ENCODE measurements at regions not wholly inside any gene's neighbourhood (a gene's known extent, or its start where the extent isn't known, plus 50 kb on each side); places are given as distances from the start of the nearest gene placed in this dataset.

DNA sequence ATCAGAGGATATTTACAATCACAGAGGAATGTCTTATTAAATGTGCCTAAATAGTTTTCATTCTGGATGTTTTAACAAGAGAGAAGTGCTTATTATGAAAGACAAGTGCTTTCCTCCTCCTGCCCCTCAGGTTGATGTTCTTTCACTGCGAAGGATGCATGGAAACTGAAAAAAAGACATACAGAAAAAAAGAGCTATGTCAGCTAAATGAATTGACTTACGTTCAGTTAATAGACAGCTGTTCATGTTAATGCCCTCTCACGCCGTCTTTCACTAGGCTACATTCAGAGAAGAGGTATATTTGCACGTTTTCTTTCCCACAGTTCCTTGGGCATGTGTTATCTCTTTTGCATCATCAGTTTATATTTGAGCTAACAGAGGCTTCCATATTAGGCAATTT, 821.8 kb upstream of the PCDH9 start:
- Histone ChIP-seq H3K79me2 (ENCODE audit: control insufficient read depth, insufficient read depth, low read length) (no peaks in the 10 kb centered on the region), H2AFZ (ENCODE audit: control insufficient read depth, low read length) (no peak overlapping the region), H3K9ac (ENCODE audit: control insufficient read depth, extremely low read depth, insufficient read depth, low read length) (no peak overlapping the region), H3K4me1 (ENCODE audit: control insufficient read depth, extremely low read depth, insufficient read depth, low read length) (no peaks in the 10 kb centered on the region), H3K36me3 (ENCODE audit: control insufficient read depth in 2 of 2, extremely low read depth in 1 of 2, insufficient read depth in 2 of 2, low read length in 2 of 2) (no peaks in the 10 kb centered on the region), H3K4me3 (ENCODE audit: control insufficient read depth in 2 of 3, extremely low read depth in 1 of 3, insufficient read depth in 2 of 3, low read depth in 1 of 3, low read length in 3 of 3) (no peak overlapping the region), H3K4me2 (ENCODE audit: control insufficient read depth, extremely low read depth, insufficient read depth, low read depth, low read length) (no peak overlapping the region), H4K20me1 (ENCODE audit: control insufficient read depth, extremely low read depth, insufficient read depth, low read length) (no peaks in the 10 kb centered on the region), H3K27ac (ENCODE audit: control insufficient read depth, insufficient read depth, low read length) (no peak overlapping the region), H3K9me1 (ENCODE audit: control insufficient read depth, extremely low read depth, insufficient read depth, low read length) (no peaks in the 10 kb centered on the region), H3K27me3 (ENCODE audit: control insufficient read depth, extremely low read depth, insufficient read depth, low read length) (no peaks in the 10 kb centered on the region), H3K9me3 (ENCODE audit: control insufficient read depth, low read depth, low read length) (no peaks in the 10 kb centered on the region)
- dilution Hi-C loops (cut with MboI; ENCODE audit: extremely low pct_ligation_motif_present, low sequenced_read_pairs), result no loop called here
- DNase-seq (ENCODE audit: low read depth, low spot score), result no peak
- no peak for TF ChIP-seq EZH2 (IDR thresholded peaks at IDR 0.05; ENCODE audit: low read length)
- TF ChIP-seq, protein P1, sequence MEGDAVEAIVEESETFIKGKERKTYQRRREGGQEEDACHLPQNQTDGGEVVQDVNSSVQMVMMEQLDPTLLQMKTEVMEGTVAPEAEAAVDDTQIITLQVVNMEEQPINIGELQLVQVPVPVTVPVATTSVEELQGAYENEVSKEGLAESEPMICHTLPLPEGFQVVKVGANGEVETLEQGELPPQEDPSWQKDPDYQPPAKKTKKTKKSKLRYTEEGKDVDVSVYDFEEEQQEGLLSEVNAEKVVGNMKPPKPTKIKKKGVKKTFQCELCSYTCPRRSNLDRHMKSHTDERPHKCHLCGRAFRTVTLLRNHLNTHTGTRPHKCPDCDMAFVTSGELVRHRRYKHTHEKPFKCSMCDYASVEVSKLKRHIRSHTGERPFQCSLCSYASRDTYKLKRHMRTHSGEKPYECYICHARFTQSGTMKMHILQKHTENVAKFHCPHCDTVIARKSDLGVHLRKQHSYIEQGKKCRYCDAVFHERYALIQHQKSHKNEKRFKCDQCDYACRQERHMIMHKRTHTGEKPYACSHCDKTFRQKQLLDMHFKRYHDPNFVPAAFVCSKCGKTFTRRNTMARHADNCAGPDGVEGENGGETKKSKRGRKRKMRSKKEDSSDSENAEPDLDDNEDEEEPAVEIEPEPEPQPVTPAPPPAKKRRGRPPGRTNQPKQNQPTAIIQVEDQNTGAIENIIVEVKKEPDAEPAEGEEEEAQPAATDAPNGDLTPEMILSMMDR (optimal IDR thresholded peaks at IDR 0.05 in 1 of 3, IDR thresholded peaks at IDR 0.05 in 1 of 3, conservative IDR thresholded peaks at IDR 0.05 in 1 of 3; ENCODE audit: extremely low read depth in 1 of 3, insufficient read depth in 2 of 3, low read length in 3 of 3), result no peak
- FAIRE-seq, result no peak

DNA sequence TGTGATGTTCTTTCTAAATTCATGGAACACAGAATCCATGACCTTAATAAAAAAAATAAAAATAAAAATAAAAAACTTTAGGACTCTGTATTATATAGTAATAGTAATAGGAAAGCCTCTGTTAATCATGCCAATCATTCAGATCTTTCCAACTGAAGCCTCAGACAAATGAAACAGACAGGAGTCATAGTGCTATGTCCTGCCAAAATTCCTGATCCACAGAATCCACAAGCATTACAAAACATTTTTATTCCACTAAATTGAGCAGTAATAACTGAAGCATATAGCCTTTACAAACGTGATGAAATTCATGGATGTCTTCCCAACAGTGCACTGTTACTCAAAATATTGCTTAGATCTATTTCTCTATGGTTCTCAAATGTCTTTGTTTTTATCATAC, 820.6 kb upstream of the PCDH9 start:
- no peaks in the 10 kb centered on the region for H3K27me3 ChIP-seq (ENCODE audit: control insufficient read depth, extremely low read depth, insufficient read depth, low read length)
- H3K27ac ChIP-seq (ENCODE audit: control insufficient read depth, insufficient read depth, low read length), result no peak overlapping the region
- FAIRE-seq, result no peak
- H3K9ac ChIP-seq (ENCODE audit: control insufficient read depth, extremely low read depth, insufficient read depth, low read length), result no peak overlapping the region
- H3K4me1 ChIP-seq (ENCODE audit: control insufficient read depth, extremely low read depth, insufficient read depth, low read length), result no peaks in the 10 kb centered on the region
- no peaks in the 10 kb centered on the region for H3K9me3 ChIP-seq (ENCODE audit: control insufficient read depth, low read depth, low read length)
- H2AFZ ChIP-seq (ENCODE audit: control insufficient read depth, low read length), result no peak overlapping the region
- no peaks in the 10 kb centered on the region for H4K20me1 ChIP-seq (ENCODE audit: control insufficient read depth, extremely low read depth, insufficient read depth, low read length)
- no peaks in the 10 kb centered on the region for H3K9me1 ChIP-seq (ENCODE audit: control insufficient read depth, extremely low read depth, insufficient read depth, low read length)
- dilution Hi-C loops (cut with MboI; ENCODE audit: extremely low pct_ligation_motif_present, low sequenced_read_pairs), result no loop called here
- TF ChIP-seq, protein P1 (optimal IDR thresholded peaks at IDR 0.05 in 1 of 3, IDR thresholded peaks at IDR 0.05 in 1 of 3, conservative IDR thresholded peaks at IDR 0.05 in 1 of 3; ENCODE audit: extremely low read depth in 1 of 3, insufficient read depth in 2 of 3, low read length in 3 of 3), result no peak
- no peak for TF ChIP-seq EZH2 (IDR thresholded peaks at IDR 0.05; ENCODE audit: low read length)
- H3K4me2 ChIP-seq (ENCODE audit: control insufficient read depth, extremely low read depth, insufficient read depth, low read depth, low read length), result no peak overlapping the region
- DNase-seq (ENCODE audit: low read depth, low spot score), result no peak
- H3K4me3 ChIP-seq (ENCODE audit: control insufficient read depth in 2 of 3, extremely low read depth in 1 of 3, insufficient read depth in 2 of 3, low read depth in 1 of 3, low read length in 3 of 3), result no peak overlapping the region
- no peaks in the 10 kb centered on the region for H3K36me3 ChIP-seq (ENCODE audit: control insufficient read depth in 2 of 2, extremely low read depth in 1 of 2, insufficient read depth in 2 of 2, low read length in 2 of 2)
- H3K79me2 ChIP-seq (ENCODE audit: control insufficient read depth, insufficient read depth, low read length), result no peaks in the 10 kb centered on the region

All from keratinocyte (primary cell).